SHP77 treated with DMSO at 0.1 percent for 48 hours (cell line): ENCODE measurements at regions not wholly inside any gene's neighbourhood (a gene's known extent, or its start where the extent isn't known, plus 50 kb on each side); places are given as distances from the start of the nearest gene placed in this dataset.

Experiments
- DNase-seq: peaks from one replicate; lab custom pipeline; 2025; lab: John Stamatoyannopoulos, UW

- DNase-seq, result no peak
Measured at GRCh38 chr10:47104786-47105385, 193.7 kb downstream of the PTPN20 start.

GRCh38 chr10:47107007-47107747 is 192.8 kb upstream of the GDF10 start:
- no peak for DNase-seq

- no peak for DNase-seq
Measured at GRCh38 chr10:47109906-47110305, 190.1 kb upstream of the GDF10 start.

- no peak for DNase-seq
Measured at GRCh38 chr10:47111329-47111862, 188.6 kb upstream of the GDF10 start.

GRCh38 chr10:47112612-47113011 is 187.4 kb upstream of the GDF10 start:
- DNase-seq, result no peak

GRCh38 chr10:47113907-47114500 is 186.0 kb upstream of the GDF10 start:
- no peak for DNase-seq

GRCh38 chr10:47114680-47115186 is 185.3 kb upstream of the GDF10 start:
- no peak for DNase-seq

- DNase-seq, result no peak
Measured at GRCh38 chr10:47115322-47115721, 184.7 kb upstream of the GDF10 start.

GRCh38 chr10:47116445-47116844 is 183.6 kb upstream of the GDF10 start:
- DNase-seq, result no peak

- DNase-seq, result no peak
Measured at GRCh38 chr10:47118326-47118725, 181.7 kb upstream of the GDF10 start.

GRCh38 chr10:47121336-47121735 is 178.7 kb upstream of the GDF10 start:
- DNase-seq, result no peak

- DNase-seq, result no peak
Measured at GRCh38 chr10:47123716-47124288, 176.2 kb upstream of the GDF10 start.

GRCh38 chr10:47127188-47127785 is 172.7 kb upstream of the GDF10 start:
- DNase-seq, result no peak

- no peak for DNase-seq
Measured at GRCh38 chr10:47130491-47130890, 169.5 kb upstream of the GDF10 start.

GRCh38 chr10:47133871-47134570 is 166.0 kb upstream of the GDF10 start:
- no peak for DNase-seq

- no peak for DNase-seq
Measured at GRCh38 chr10:47136866-47137265, 163.1 kb upstream of the GDF10 start.

GRCh38 chr10:47137311-47137851 is 162.6 kb upstream of the GDF10 start:
- no peak for DNase-seq

- DNase-seq, result no peak
Measured at GRCh38 chr10:47139121-47139520, 160.9 kb upstream of the GDF10 start.

GRCh38 chr10:47140761-47141348 is 159.1 kb upstream of the GDF10 start:
- no peak for DNase-seq

GRCh38 chr10:47141349-47141748 is 158.6 kb upstream of the GDF10 start:
- DNase-seq, result no peak

- no peak for DNase-seq
Measured at GRCh38 chr10:47143072-47143471, 156.9 kb upstream of the GDF10 start.
